Erythroblast (primary cell): ENCODE measurements at regions not wholly inside any gene's neighbourhood (a gene's known extent, or its start where the extent isn't known, plus 50 kb on each side); places are given as distances from the start of the nearest gene placed in this dataset.
"Not testable (repeated sequence)": the region's sequence is repeated elsewhere in the genome, so short reads cannot be mapped to it uniquely, and the experiment has no call there.

Experiments used
- DNase-seq, 2 experiments: peaks; one replicate each; lab custom pipeline; 2025; lab: John Stamatoyannopoulos, UW
- GATA1 ChIP-seq: IDR thresholded peaks from 2 replicates; pipeline ENCODE4 v1.6.1; 2011; ENCODE audit warnings: low read depth, mild to moderate bottlenecking, control low read depth, low read length, moderate library complexity
- POLR2A ChIP-seq: IDR thresholded peaks from 2 replicates; pipeline ENCODE4 v1.6.1; 2011; ENCODE audit warnings: mild to moderate bottlenecking, low read length

DNA sequence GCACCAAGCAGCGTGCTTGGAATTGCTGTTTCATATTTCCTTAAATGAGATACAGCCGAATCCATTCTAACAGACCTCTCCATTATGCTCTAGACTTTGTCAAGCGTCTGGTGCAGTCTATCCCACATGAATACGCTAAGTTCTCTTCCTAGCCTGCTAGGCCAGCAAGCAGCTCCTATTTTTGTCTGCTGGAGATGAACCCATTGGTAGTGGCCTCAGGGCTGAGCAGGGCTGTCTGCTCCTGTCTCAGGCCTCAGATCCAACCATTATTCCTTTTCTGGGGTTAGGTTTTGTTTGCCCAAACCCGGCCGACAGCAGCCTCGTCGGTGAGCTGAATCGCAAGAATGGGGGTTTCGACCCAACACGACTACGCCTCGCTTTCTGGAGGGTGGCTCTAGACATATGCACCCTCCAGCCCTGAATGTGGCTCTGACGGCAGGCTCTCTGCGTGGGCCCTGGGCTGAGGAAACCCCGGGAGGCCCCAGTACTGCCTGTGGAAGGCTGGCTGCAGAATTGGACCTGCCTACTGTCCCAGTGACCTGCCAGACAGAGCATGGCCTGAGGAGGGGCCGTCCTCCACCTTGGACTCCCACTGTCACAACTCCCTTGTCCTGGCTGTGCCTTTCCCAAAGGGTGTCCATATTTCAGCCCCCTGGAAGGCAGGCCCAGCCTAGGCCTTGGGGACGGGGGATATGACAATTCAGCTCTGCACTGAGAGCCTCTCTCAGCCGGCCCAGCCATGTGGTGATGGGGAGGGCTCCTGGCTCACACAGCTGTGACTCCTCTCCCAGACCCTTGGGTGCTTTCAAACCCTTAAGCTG, 267.9 kb upstream of the TCERG1L start:
- no peak for DNase-seq
- TF ChIP-seq POLR2A (no peak), GATA1 (no peak)

GRCh38 chr10:131580076-131580652, 268.6 kb upstream of the TCERG1L start:
- no peak for DNase-seq
- TF ChIP-seq GATA1 = no peak

DNA sequence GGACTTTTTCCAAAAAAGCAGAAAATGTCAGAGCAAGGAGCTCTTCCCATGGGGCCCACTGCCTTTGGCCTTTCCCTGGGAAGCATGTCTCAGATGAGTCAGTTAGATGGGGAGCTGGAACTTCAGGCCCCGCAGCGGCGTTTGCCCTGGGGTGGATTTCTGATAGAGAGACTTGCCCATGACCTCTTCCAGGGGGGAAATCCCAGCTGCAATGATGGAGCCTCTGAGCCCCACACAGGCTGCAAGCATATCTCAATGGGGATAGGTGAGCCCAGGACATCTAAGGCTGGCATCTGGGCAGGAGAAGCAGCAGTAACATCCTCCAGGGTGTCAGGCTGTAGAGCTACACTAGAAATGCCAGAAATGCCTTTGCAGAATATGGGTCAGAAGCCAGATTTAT, 269.2 kb upstream of the TCERG1L start:
- no peak for TF ChIP-seq POLR2A

GRCh38 chr10:131581547-131581946, 270.0 kb upstream of the TCERG1L start:
- not testable (repeated sequence) for DNase-seq

More for the DNA sequence above, 269.2 kb upstream of the TCERG1L start:
- no peak for DNase-seq

DNA sequence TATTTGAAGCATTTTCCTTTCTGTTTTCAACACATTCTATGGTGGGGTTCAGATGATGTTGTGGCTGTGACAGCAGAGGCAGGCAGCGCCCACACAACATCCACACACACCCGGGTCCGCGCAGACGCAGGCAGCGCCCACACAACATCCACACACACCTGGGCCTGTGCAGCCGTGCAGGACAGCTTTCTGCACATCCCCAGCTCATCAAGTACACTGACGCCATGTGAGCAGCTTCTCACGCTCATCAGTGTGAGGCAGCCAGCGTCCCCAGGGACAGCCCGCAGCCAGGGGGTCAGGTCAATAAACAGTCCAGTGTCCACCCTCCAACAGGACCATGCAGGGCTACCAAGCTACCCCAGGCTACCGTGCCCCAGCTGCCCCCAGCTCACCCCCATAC, 272.8 kb upstream of the TCERG1L start:
- no peak for DNase-seq
- TF ChIP-seq GATA1 (no peak), POLR2A (no peak)

- DNase-seq = no peak
These were observed 274.2 kb upstream of the TCERG1L start for GRCh38 chr10:131585761-131586160.

GRCh38 chr10:131586958-131587357, 275.4 kb upstream of the TCERG1L start:
- TF ChIP-seq POLR2A = no peak
- no peak for TF ChIP-seq GATA1

More at GRCh38 chr10:131585761-131586160, 274.2 kb upstream of the TCERG1L start:
- TF ChIP-seq POLR2A (no peak), GATA1 (no peak)

DNA sequence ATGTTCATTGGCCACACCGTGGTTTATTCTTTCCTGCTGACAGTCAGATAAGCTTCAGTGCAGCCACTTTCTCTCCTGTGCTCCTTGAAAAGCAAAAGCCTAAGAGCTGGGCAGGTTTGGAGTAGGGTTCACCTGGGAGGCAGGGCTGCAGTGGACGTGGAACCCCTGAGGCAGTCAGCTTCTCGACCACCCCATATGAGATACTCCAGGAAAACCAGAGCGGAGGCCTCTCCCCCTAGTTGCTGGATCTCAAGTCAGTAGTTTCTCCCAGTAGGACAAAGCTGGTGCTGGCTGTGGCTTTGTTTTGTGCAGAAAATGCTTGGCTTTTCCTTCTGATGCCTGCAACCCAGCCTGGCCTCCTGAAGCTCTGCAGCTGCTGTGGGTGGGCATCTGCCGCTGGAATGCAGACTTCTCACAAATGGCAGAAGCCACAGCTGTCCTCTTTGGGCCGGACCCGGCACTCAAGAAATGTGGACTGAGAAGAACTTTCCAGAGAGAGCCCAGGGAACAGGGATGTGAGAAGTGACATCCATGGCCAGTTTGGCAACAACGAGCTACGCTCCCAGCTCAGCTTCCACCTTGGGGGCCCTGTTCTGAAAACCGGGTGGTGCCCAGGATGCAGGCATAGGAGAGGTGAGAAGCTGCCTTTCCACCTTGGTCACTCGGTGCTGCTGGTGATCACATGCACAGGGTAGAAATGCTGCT, 276.6 kb upstream of the TCERG1L start:
- TF ChIP-seq POLR2A (no peak), GATA1 (no peak)
- no peak for DNase-seq

More at GRCh38 chr10:131586958-131587357, 275.4 kb upstream of the TCERG1L start:
- no peak for DNase-seq

- no peak for TF ChIP-seq GATA1
- no peak for TF ChIP-seq POLR2A
- DNase-seq = no peak
These were observed 277.2 kb upstream of the TCERG1L start for GRCh38 chr10:131588704-131589220.

DNA sequence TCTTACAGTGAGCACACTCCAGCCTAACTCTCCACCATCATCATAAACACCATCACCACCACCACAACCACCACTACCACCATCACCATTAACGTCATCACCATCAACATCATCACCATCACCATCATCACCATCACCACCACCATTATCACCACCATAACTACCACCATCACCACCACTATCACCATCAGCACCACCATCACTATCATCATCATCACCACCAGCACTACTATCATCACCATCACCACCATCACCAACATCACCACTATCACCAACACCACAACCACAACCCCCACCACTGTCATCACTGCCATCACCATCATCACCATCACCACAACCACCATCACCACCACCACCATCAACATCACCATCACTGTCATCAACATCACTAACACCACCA, 279.0 kb upstream of the TCERG1L start:
- TF ChIP-seq GATA1 (no peak), POLR2A (no peak)
- DNase-seq = no peak

- DNase-seq = no peak
- TF ChIP-seq GATA1 (no peak), POLR2A (no peak)
These were observed 280.4 kb upstream of the TCERG1L start for GRCh38 chr10:131591936-131592335.

GRCh38 chr10:131609176-131609575, 291.6 kb upstream of the PPP2R2D start:
- no peak for DNase-seq
- TF ChIP-seq POLR2A = no peak
- no peak for TF ChIP-seq GATA1

DNA sequence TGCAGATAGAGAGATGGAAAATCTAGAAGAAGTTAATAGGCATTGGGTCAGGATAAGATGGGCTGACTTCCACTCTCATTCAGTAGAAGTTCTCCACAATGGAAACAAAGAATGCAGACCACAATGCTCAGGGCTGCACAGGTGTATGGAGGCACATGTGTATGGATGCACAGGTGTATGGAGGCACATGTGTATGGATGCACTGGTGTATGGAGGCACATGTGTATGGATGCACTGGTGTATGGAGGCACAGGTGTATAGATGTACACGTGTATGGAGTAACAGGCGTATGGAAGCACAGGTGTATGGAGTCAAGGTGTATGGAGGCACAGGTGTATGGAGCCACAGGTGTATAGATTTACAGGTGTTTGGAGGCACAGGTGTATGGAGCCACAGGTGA, 285.7 kb upstream of the PPP2R2D start:
- TF ChIP-seq GATA1 (no peak), POLR2A (no peak)
- no peak for DNase-seq

- DNase-seq = no peak
- no peak for TF ChIP-seq GATA1
- no peak for TF ChIP-seq POLR2A
These were observed 284.8 kb upstream of the PPP2R2D start for GRCh38 chr10:131616040-131616439.
